A549 (cell line): ENCODE measurements at regions not wholly inside any gene's neighbourhood (a gene's known extent, or its start where the extent isn't known, plus 50 kb on each side); places are given as distances from the start of the nearest gene placed in this dataset.

ENCODE experiments used
- ATAC-seq, 2 experiments: fragments of 200-7000 bp in 1 of 2; fragments of >200 bp in 1 of 2; cut with Nextera tagmentation in 1 of 2; cut with Tn5 transposase in 1 of 2; 3 replicates each; pipeline versions ENCODE4 v1.8.0 to v1.9.1; 2018 to 2020; ENCODE audit warnings: mild to moderate bottlenecking in 1 of 2, moderate library complexity in 1 of 2
- CTCF ChIA-PET: fragments of 300-600 bp; sonication (Branson Sonifier 250); formaldehyde crosslinking; extraction: SDS; loops from one replicate; lab custom pipeline; 2021; ENCODE audit warnings: antibody characterized with exemption, inconsistent platforms; lab: Yijun Ruan, JAX
- POLR2A ChIA-PET: fragments of 350-600 bp; formaldehyde crosslinking; extraction: SDS; loops from one replicate; lab custom pipeline; 2021; ENCODE audit warnings: antibody characterized with exemption, inconsistent platforms; lab: Yijun Ruan, JAX
- DNase-seq, 2 experiments: peaks; one replicate each; pipeline versions ENCODE4 v3.0.0 to v3.0.0-alpha.2; 2011 to 2016; ENCODE audit warnings: low read depth in 1 of 2, low spot score in 1 of 2
- FAIRE-seq: peaks from 2 replicates; lab custom pipeline; 2011; peaks lifted over from hg19 to GRCh38; lab: Jason Lieb, UNC
- H3K27ac ChIP-seq, 2 experiments: fragments of >200 bp; sonication (Bioruptor Twin); formaldehyde crosslinking; 3 replicates each; pipeline ENCODE4 v1.5.1; 2016 to 2017
- H3K4me1 ChIP-seq: fragments of >200 bp; sonication (Bioruptor Twin); formaldehyde crosslinking; 3 replicates; pipeline ENCODE4 v1.6.1; 2016
- H3K4me2 ChIP-seq: fragments of >200 bp; sonication (Bioruptor Twin); formaldehyde crosslinking; 3 replicates; pipeline ENCODE4 v1.6.1; 2016
- H3K4me3 ChIP-seq: fragments of >200 bp; sonication (Bioruptor Twin); formaldehyde crosslinking; 3 replicates; pipeline ENCODE4 v1.5.1; 2016
- H3K9me3 ChIP-seq: fragments of >200 bp; sonication (Bioruptor Twin); formaldehyde crosslinking; 3 replicates; pipeline ENCODE4 v1.6.1; 2016
- CHD4 ChIP-seq: fragments of 200-600 bp; sonication (generic); IDR thresholded peaks from 2 replicates; pipeline ENCODE4 v1.6.1; 2016; ENCODE audit warnings: antibody characterized with exemption, mild to moderate bottlenecking, borderline replicate concordance
- EP300 ChIP-seq, 2 experiments: fragments of >200 bp; sonication (Bioruptor Twin); formaldehyde crosslinking; IDR thresholded peaks; 2 replicates in 1 of 2; 3 replicates in 1 of 2; pipeline ENCODE4 v1.6.1; 2016 to 2017
- GATA3 ChIP-seq: IDR thresholded peaks from 2 replicates; pipeline ENCODE4 v1.6.1; 2012; ENCODE audit warnings: borderline replicate concordance
- HEYL ChIP-seq: fragments of 250-450 bp; sonication (Bioruptor Pico); IDR thresholded peaks from 2 replicates; pipeline ENCODE4 v1.8.0; 2021; ENCODE audit warnings: mild to moderate bottlenecking, moderate library complexity
- HOXB5 ChIP-seq: fragments of 250-450 bp; sonication (Bioruptor Pico); IDR thresholded peaks from 2 replicates; pipeline ENCODE4 v1.5.0; 2020; ENCODE audit warnings: mild to moderate bottlenecking, moderate library complexity
- NR3C1 ChIP-seq: fragments of >200 bp; sonication (Bioruptor Twin); formaldehyde crosslinking; IDR thresholded peaks from 3 replicates; pipeline ENCODE4 v1.6.1; 2017
- PHF8 ChIP-seq: fragments of 200-600 bp; sonication (generic); IDR thresholded peaks from 2 replicates; pipeline ENCODE4 v1.6.1; 2016; ENCODE audit warnings: low read depth, mild to moderate bottlenecking, antibody characterized with exemption, moderate library complexity, borderline replicate concordance
- POLR2A ChIP-seq: IDR thresholded peaks from 2 replicates; pipeline ENCODE4 v1.6.1; 2012; ENCODE audit warnings: mild to moderate bottlenecking, low read length
- RAD21 ChIP-seq, 2 experiments: fragments of >200 bp in 1 of 2; sonication (Bioruptor Twin) in 1 of 2; formaldehyde crosslinking in 1 of 2; IDR thresholded peaks in 1 of 2; conservative IDR thresholded peaks in 1 of 2; 2 replicates in 1 of 2; 3 replicates in 1 of 2; pipeline ENCODE4 v1.6.1; 2012 to 2018; ENCODE audit warnings: inconsistent platforms in 1 of 2
- RFX5 ChIP-seq: fragments of 450-650 bp; IDR thresholded peaks from 2 replicates; pipeline ENCODE4 v1.7.1; 2014; ENCODE audit warnings: antibody characterized with exemption, mild to moderate bottlenecking, moderate library complexity
- RNF2 ChIP-seq: fragments of 200-600 bp; sonication (generic); IDR thresholded peaks from 2 replicates; pipeline ENCODE4 v1.6.1; 2016; ENCODE audit warnings: low read depth, mild to moderate bottlenecking, antibody characterized with exemption, moderate library complexity, borderline replicate concordance
- SMC3 ChIP-seq: fragments of >200 bp; sonication (Bioruptor Twin); formaldehyde crosslinking; IDR thresholded peaks from 3 replicates; pipeline ENCODE4 v1.6.1; 2018; ENCODE audit warnings: inconsistent platforms
- SREBF2 ChIP-seq: fragments of 450-650 bp; IDR thresholded peaks from 2 replicates; pipeline ENCODE4 v1.6.1; 2014; ENCODE audit warnings: mild to moderate bottlenecking, moderate library complexity
- ZC3H11A ChIP-seq: fragments of 450-650 bp; IDR thresholded peaks from 2 replicates; pipeline ENCODE4 v1.6.1; 2014; ENCODE audit warnings: antibody characterized with exemption, mild to moderate bottlenecking
- ZFP36 ChIP-seq: fragments of 450-650 bp; IDR thresholded peaks from 2 replicates; pipeline ENCODE4 v1.6.1; 2014; ENCODE audit warnings: borderline replicate concordance; ENCODE audit not compliant: partially characterized antibody
- WGBS: methylation state at CpG from one replicate; pipeline ENCODE4 v1.1.6; 2017; ENCODE audit errors: missing lambda C conversion rate; 5-methylcytosine and 5-hydroxymethylcytosine counted together
- TF ChIP-seq, protein P1 (sequence below): fragments of 200-600 bp; sonication (generic); IDR thresholded peaks from 2 replicates; pipeline ENCODE4 v1.6.1; 2016; ENCODE audit warnings: antibody characterized with exemption, mild to moderate bottlenecking, moderate library complexity
- TF ChIP-seq, protein P2 (sequence below): fragments of >200 bp; sonication (Bioruptor Twin); formaldehyde crosslinking; IDR thresholded peaks from 3 replicates; pipeline ENCODE4 v1.6.1; 2016
- TF ChIP-seq, protein P3 (sequence below): fragments of 450-650 bp; IDR thresholded peaks from 2 replicates; pipeline ENCODE4 v1.6.1; 2014; ENCODE audit warnings: antibody characterized with exemption
- TF ChIP-seq, protein P4 (sequence below): fragments of >200 bp; sonication (Bioruptor Twin); formaldehyde crosslinking; IDR thresholded peaks from 2 replicates; pipeline ENCODE4 v1.6.1; 2016

DNA sequence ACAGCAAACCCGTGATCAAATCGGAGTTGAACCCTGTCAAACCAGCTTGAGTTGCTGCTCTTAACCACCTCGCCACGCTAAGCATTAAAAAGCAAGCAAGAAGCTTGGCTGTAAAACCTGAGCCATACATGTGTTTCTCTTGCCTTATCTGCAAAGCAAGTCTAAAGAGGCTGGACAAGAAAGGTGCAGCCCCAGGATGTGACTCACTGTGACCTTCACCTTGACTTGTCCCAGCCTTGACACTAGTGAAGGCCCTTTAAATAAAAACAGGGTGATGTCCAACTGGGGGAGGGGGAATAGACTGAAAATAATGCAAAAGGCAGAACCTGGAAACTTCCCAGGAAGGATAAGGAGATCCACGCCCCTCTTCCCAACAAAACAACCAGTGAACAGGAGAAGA, 127.6 kb upstream of the NPAS2 start:
- no peaks in the 10 kb centered on the region for H3K4me1 ChIP-seq
- no peak for TF ChIP-seq ZC3H11A
- TF ChIP-seq, protein P1, sequence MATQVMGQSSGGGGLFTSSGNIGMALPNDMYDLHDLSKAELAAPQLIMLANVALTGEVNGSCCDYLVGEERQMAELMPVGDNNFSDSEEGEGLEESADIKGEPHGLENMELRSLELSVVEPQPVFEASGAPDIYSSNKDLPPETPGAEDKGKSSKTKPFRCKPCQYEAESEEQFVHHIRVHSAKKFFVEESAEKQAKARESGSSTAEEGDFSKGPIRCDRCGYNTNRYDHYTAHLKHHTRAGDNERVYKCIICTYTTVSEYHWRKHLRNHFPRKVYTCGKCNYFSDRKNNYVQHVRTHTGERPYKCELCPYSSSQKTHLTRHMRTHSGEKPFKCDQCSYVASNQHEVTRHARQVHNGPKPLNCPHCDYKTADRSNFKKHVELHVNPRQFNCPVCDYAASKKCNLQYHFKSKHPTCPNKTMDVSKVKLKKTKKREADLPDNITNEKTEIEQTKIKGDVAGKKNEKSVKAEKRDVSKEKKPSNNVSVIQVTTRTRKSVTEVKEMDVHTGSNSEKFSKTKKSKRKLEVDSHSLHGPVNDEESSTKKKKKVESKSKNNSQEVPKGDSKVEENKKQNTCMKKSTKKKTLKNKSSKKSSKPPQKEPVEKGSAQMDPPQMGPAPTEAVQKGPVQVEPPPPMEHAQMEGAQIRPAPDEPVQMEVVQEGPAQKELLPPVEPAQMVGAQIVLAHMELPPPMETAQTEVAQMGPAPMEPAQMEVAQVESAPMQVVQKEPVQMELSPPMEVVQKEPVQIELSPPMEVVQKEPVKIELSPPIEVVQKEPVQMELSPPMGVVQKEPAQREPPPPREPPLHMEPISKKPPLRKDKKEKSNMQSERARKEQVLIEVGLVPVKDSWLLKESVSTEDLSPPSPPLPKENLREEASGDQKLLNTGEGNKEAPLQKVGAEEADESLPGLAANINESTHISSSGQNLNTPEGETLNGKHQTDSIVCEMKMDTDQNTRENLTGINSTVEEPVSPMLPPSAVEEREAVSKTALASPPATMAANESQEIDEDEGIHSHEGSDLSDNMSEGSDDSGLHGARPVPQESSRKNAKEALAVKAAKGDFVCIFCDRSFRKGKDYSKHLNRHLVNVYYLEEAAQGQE = no peak
- no peak for TF ChIP-seq CHD4
- TF ChIP-seq NR3C1 = no peak
- no peak for TF ChIP-seq GATA3
- TF ChIP-seq, protein P2, sequence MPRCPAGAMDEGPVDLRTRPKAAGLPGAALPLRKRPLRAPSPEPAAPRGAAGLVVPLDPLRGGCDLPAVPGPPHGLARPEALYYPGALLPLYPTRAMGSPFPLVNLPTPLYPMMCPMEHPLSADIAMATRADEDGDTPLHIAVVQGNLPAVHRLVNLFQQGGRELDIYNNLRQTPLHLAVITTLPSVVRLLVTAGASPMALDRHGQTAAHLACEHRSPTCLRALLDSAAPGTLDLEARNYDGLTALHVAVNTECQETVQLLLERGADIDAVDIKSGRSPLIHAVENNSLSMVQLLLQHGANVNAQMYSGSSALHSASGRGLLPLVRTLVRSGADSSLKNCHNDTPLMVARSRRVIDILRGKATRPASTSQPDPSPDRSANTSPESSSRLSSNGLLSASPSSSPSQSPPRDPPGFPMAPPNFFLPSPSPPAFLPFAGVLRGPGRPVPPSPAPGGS = no peak
- no peak for TF ChIP-seq RNF2
- TF ChIP-seq, protein P3, sequence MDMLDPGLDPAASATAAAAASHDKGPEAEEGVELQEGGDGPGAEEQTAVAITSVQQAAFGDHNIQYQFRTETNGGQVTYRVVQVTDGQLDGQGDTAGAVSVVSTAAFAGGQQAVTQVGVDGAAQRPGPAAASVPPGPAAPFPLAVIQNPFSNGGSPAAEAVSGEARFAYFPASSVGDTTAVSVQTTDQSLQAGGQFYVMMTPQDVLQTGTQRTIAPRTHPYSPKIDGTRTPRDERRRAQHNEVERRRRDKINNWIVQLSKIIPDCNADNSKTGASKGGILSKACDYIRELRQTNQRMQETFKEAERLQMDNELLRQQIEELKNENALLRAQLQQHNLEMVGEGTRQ = no peak
- ChIA-PET CTCF (interaction anchor here (1.2 to 1.3 kb wide), 2 partner anchors 82 to 86 kb away, joined by 3 to 4 read pairs; no protein-coding TSS in a partner anchor), POLR2A (no interaction called here)
- H3K9me3 ChIP-seq = peaks cover 20% of the 10 kb centered on the region
- no peak overlapping the region for H3K4me3 ChIP-seq
- DNase-seq (no peak), FAIRE-seq (no peak), ATAC-seq (no peak)
- H3K4me2 ChIP-seq = no peak overlapping the region
- no peak overlapping the region for H3K27ac ChIP-seq
- 57% methylated on average over 5 of the region's 5 CpGs for WGBS

DNA sequence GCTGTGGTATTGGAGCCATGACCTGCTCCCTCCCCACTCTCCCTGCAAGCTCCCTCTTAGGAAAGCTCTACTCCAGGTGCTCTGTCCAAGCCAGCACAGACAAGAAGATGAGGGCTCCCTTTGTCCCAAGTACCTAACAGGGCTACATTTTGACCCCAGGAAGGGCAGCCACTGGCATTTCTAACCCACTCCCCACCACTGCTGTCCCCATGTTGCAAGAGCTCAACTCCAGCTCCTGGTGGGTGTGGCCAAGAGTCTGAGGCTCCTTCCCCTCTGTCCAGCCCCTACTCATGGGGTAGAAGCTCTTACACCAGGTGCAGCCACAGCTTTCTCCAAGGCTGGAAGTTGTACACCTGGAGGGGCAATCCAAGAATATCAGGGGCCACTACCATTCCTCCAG, 127.0 kb upstream of the NPAS2 start:
- CTCF ChIA-PET = interaction anchor here (1.2 to 1.3 kb wide), 2 partner anchors 83 to 86 kb away, joined by 3 to 4 read pairs; no protein-coding TSS in a partner anchor
- no peak for FAIRE-seq
- no peak for ATAC-seq
- no peak overlapping the region for H3K4me3 ChIP-seq
- no peak for DNase-seq
- H3K4me1 ChIP-seq = no peaks in the 10 kb centered on the region
- no peak overlapping the region for H3K4me2 ChIP-seq
- POLR2A ChIA-PET = no interaction called here
- H3K27ac ChIP-seq = no peak overlapping the region
- TF ChIP-seq RAD21 (conservative IDR thresholded peaks at IDR 0.05 in 1 of 2, IDR thresholded peaks at IDR 0.05 in 1 of 2) = no peak
- TF ChIP-seq SREBF2 = no peak
- TF ChIP-seq SMC3 = no peak
- no peak for TF ChIP-seq POLR2A
- TF ChIP-seq RFX5 = no peak
- TF ChIP-seq NR3C1 = no peak
- TF ChIP-seq HEYL (CRISPR knock-in tag) = no peak
- no peak for TF ChIP-seq ZC3H11A
- TF ChIP-seq HOXB5 (CRISPR knock-in tag) = no peak
- no peak for TF ChIP-seq PHF8
- TF ChIP-seq ZFP36 = no peak
- no peak for TF ChIP-seq EP300 (IDR thresholded peaks at IDR 0.05)
- TF ChIP-seq, protein P4, sequence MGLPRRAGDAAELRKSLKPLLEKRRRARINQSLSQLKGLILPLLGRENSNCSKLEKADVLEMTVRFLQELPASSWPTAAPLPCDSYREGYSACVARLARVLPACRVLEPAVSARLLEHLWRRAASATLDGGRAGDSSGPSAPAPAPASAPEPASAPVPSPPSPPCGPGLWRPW = no peak
- no peak for TF ChIP-seq RNF2
- peaks cover 19% of the 10 kb centered on the region for H3K9me3 ChIP-seq
